ENCODE measurements at regions not wholly inside any gene's neighbourhood (a gene's known extent, or its start where the extent isn't known, plus 50 kb on each side); places are given as distances from the start of the nearest gene placed in this dataset.
A peak's percentile ranks its signal among the peaks of the same experiment; 100 is the strongest.
"Not testable (repeated sequence)": the region's sequence is repeated elsewhere in the genome, so short reads cannot be mapped to it uniquely, and the experiment has no call there.

- DNase-seq, result no peak
Measured at GRCh38 chr14:89697281-89698060, 257.1 kb downstream of the EFCAB11 start.

GRCh38 chr14:89695846-89696245 is 258.7 kb downstream of the EFCAB11 start:
- DNase-seq, result no peak

DNA sequence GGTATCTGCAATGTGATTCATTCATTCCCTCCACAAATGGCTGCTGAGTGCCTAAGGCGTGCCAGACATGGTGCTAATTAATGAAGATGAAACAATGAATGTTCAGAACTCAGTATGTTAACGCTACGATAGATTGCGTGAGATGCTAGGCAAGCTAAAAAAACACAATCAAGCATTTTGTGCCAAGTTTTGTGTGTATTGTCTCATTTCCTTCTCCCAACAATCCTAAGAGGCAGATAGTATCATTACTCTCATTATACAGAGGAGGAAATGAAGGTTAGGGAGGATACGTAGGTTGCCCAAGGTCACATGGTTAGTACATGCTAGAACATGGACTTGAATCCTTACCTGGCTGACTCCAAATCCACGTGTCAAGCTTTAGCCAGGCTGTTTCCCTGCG is 264.4 kb downstream of the EFCAB11 start:
- DNase-seq, result no peak

DNA sequence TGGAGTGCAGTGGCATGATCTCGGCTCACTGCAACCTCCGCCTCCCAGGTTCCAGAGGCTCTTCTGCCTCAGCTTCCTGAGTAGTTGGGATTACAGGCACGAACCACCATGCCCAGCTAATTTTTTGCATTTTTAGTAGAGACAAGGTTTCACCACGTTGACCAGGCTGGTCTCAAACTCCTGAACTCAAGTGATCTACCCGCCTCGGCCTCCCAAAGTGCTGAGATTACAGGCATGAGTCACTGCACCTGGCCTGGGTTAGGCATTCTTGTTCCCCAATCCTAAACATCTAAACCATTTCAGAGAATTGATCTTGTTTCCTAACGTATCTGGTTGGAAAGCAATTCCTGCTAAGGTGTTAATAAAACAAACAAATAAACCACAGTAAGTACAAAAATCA is 264.8 kb downstream of the EFCAB11 start:
- DNase-seq, result not testable (repeated sequence)

- DNase-seq, result no peak
Measured at GRCh38 chr14:89688507-89689211, 265.9 kb downstream of the EFCAB11 start.

- not testable (repeated sequence) for DNase-seq
Measured at GRCh38 chr14:89687129-89687528, 267.4 kb downstream of the EFCAB11 start.

- DNase-seq, result no peak
Measured at GRCh38 chr14:89684139-89684538, 267.1 kb upstream of the FOXN3 start.

GRCh38 chr14:89681086-89682018 is 264.3 kb upstream of the FOXN3 start:
- DNase-seq, result no peak

DNA sequence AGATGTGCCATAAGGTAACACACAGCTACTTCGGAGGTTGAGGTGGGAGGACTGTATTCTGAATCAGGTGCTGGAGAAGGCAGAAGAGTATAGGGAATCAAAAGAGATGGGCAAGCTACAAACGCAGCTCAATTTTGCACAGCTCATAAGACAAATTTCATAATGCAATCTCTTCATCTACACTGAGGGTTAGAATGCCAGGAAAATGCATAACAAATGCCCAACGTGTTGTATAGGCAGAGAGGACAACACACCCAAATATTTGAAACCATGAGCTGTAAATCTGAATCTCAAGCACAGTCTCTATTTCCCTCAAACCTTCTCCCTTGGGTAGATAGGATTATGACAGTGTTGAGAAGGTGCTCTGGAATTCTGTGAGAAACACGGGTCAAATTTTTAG is 263.1 kb upstream of the FOXN3 start:
- no peak for DNase-seq

DNA sequence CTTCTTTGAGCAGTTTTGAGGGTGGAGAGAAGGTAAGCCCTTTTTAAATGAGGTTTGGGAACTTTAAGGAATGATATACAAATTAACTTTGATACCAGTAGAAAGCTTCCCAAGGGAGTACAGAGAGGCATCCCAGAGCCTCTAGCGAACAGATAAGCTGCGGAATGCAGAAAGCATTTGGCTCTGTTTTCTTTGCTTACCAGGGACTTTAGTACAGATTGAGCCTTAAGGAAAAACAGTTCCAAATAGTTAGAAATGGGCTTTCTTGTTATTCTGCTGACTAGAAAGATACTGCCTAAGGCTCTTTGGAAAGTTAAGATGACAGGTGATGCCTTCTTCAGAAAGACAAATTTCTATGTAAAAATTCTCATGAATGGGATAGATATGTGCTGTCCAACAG is 261.7 kb upstream of the FOXN3 start:
- DNase-seq, result no peak

DNA sequence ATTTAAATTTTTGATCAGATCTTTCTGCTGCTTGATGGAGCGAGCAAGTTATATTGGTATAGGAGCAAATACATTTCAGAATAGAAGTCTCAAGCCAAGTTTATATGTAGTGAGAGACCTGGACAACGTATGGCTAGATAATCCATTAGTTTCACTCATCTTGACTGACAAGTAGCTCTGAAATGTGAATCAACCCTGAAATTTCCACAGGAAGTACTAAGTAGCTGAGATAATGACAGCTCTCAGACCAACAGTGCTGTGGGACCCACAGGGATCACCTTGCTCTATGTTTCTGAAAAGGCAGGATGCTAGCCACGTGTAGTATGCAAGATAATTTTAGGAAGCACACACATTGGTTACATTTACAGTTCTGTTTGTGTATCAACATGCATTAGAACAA is 258.6 kb upstream of the FOXN3 start:
- no peak for DNase-seq

DNA sequence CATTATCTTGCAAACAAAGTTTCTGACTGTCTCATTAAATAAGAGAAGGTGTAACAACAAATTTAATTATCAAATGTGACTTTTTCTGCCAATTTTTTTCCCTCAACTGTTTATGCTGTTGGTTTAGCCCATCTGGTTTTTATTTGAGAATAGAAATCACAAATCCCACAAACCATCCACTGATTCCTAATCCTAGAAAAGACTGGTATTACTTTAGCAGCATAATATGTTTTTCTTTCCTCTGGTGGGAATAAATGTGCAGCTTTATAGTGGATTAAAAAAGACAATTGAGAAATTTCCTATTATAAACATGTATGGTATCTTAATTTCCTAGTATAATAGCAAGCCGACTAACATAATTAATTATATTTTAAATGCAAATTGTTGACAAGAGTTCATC is 257.9 kb upstream of the FOXN3 start:
- no peak for DNase-seq

DNA sequence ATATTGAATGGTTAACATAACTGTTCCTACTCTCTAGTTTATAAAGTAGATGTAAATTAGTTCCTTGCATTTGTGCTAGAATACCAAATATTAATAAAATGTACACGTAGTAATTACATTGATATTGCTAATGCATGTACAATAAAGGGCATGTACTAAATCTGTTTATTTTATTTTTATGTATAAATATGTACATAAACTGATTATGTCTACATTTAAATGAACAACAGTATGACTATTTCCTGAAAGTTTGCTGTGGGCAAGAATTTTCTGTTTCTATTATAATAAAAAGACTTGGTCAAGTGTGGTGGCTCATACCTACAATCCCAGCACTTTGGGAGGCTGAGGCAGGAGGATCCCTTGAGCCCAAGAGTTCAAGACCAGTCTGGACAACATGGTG is 257.2 kb upstream of the FOXN3 start:
- no peak for DNase-seq

DNA sequence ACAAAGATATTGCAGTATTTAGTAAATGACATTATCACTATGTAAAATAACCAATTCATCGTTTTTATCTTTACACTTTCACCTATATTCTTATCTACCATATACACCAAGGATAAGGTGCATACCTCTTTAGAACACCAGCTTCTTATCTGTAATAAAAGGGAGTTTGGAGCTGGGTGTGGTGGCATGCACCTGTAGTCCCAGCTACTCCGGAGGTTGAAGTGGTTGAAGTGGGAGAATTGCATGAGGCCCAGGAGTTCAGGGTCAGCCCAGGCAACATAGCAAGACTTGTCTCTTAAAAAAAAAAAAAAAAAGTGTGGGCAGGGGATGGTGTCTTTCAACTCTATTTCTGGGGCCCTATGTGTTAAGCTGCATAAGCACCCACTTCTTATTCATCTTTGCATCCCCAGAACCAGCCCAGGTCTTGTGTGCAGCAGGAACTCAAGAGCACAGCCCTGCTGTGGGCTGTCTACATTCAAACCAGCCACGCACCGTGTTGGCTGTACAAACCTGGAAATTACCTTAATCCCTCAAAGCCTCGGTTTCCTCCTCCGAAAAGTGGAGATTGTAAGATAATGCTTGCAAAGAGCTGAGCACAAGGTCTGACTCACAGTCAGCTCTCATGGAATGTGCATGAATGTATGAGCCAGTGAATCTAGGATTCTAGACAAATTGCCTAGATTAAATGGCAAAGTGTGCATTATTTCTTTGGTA is 256.6 kb upstream of the FOXN3 start:
- no peak for DNase-seq

- DNase-seq, result no peak
Measured at GRCh38 chr14:89672636-89673511, 255.8 kb upstream of the FOXN3 start.

DNA sequence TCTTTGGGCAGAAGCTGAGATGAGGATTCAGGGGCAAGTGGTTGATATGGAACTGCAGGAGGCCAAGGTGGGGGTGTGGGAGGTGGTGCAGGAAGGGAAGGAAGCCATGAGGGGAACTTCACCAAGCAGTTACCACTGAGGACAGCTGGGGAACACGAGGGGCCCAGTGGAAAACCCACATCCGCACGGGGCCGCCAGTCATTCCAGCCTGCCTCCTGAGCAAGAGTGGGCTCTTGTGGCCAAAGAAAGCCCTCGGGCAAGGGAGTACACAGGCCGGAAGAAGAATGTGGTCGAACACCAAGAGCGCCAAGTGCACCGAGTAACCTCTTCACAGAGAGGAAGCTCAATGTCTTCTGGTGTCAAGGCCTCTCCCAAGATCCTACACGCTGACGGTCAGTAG is 252.2 kb upstream of the FOXN3 start:
- DNase-seq, result no peak

- peak; percentile 43 for DNase-seq
Measured at GRCh38 chr14:89667983-89668382, 250.9 kb upstream of the FOXN3 start.

- DNase-seq, result not testable (repeated sequence)
Measured at GRCh38 chr14:89665300-89666081, 248.5 kb upstream of the FOXN3 start.

- DNase-seq, result no peak
Measured at GRCh38 chr14:89661392-89661791, 244.4 kb upstream of the FOXN3 start.

Measured in renal pelvis (tissue), 1 donor.